HG03139 (cell line): ENCODE measurements at regions not wholly inside any gene's neighbourhood (a gene's known extent, or its start where the extent isn't known, plus 50 kb on each side); places are given as distances from the start of the nearest gene placed in this dataset.
A peak's percentile ranks its signal among the peaks of the same experiment; 100 is the strongest.

ENCODE experiments used
- ATAC-seq: cut with Tn5 transposase; IDR thresholded peaks from one replicate; pipeline ENCODE4 v1.9.1; 2021; ENCODE audit not compliant: unreplicated experiment

GRCh38 chr7:131203291-131203976, 124.2 kb upstream of the MKLN1 start:
- no peak for ATAC-seq

- ATAC-seq = no peak
These were observed 118.9 kb upstream of the MKLN1 start for GRCh38 chr7:131208777-131209176.

- ATAC-seq = no peak
These were observed 117.1 kb upstream of the MKLN1 start for GRCh38 chr7:131210618-131211017.

- no peak for ATAC-seq
These were observed 116.2 kb upstream of the MKLN1 start for GRCh38 chr7:131211500-131211899.

- ATAC-seq = no peak
These were observed 115.6 kb upstream of the MKLN1 start for GRCh38 chr7:131212114-131212513.

GRCh38 chr7:131218727-131219128, 108.9 kb upstream of the MKLN1 start:
- no peak for ATAC-seq

GRCh38 chr7:131219312-131220041, 108.2 kb upstream of the MKLN1 start:
- ATAC-seq = no peak

GRCh38 chr7:131221061-131221460, 106.6 kb upstream of the MKLN1 start:
- ATAC-seq = no peak

- no peak for ATAC-seq
These were observed 105.5 kb upstream of the MKLN1 start for GRCh38 chr7:131222171-131222570.

- no peak for ATAC-seq
These were observed 104.5 kb upstream of the MKLN1 start for GRCh38 chr7:131223151-131223550.

GRCh38 chr7:131224996-131225395, 102.7 kb upstream of the MKLN1 start:
- no peak for ATAC-seq

GRCh38 chr7:131225619-131226513, 101.8 kb upstream of the MKLN1 start:
- no peak for ATAC-seq

GRCh38 chr7:131226514-131226865, 101.2 kb upstream of the MKLN1 start:
- ATAC-seq = no peak

- peak; percentile 70 for ATAC-seq
These were observed 96.1 kb upstream of the MKLN1 start for GRCh38 chr7:131231381-131232220.

- ATAC-seq = no peak
These were observed 94.9 kb upstream of the MKLN1 start for GRCh38 chr7:131232768-131233167.

GRCh38 chr7:131233193-131233592, 94.5 kb upstream of the MKLN1 start:
- ATAC-seq = no peak

GRCh38 chr7:131234719-131235488, 92.8 kb upstream of the MKLN1 start:
- ATAC-seq = no peak

GRCh38 chr7:131235489-131236317, 92.0 kb upstream of the MKLN1 start:
- ATAC-seq = no peak

- no peak for ATAC-seq
These were observed 91.4 kb upstream of the MKLN1 start for GRCh38 chr7:131236318-131236672.
